H9 (cell line): ENCODE measurements at regions not wholly inside any gene's neighbourhood (a gene's known extent, or its start where the extent isn't known, plus 50 kb on each side); places are given as distances from the start of the nearest gene placed in this dataset.
A peak's percentile ranks its signal among the peaks of the same experiment; 100 is the strongest.

Source experiments
- DNase-seq: peaks from one replicate; pipeline ENCODE4 v3.0.0-alpha.2; 2017
- H2AFZ ChIP-seq: one replicate; pipeline ENCODE4 v1.6.1; 2013; ENCODE audit warnings: mild to moderate bottlenecking, low read length, control low read depth, moderate library complexity
- H2AK5ac ChIP-seq: 2 replicates; pipeline ENCODE4 v1.6.1; 2013; ENCODE audit warnings: low read length, control low read depth, mixed read lengths; ENCODE audit not compliant: insufficient read length
- H2BK120ac ChIP-seq: one replicate; pipeline ENCODE4 v1.6.1; 2013; ENCODE audit warnings: low read depth, mild to moderate bottlenecking, low read length, control low read depth, inconsistent platforms; ENCODE audit not compliant: poor library complexity, severe bottlenecking
- H2BK12ac ChIP-seq: 2 replicates; pipeline ENCODE4 v1.6.1; 2013; ENCODE audit warnings: low read length, control low read depth, mixed read lengths, low read depth; ENCODE audit not compliant: insufficient read length
- H2BK15ac ChIP-seq: 2 replicates; pipeline ENCODE4 v1.6.1; 2013; ENCODE audit warnings: low read depth, low read length, control low read depth
- H2BK20ac ChIP-seq: one replicate; pipeline ENCODE4 v1.6.1; 2013; ENCODE audit warnings: low read depth, mild to moderate bottlenecking, low read length, control low read depth, inconsistent platforms; ENCODE audit not compliant: poor library complexity, severe bottlenecking
- H2BK5ac ChIP-seq: 2 replicates; pipeline ENCODE4 v1.6.1; 2013; ENCODE audit warnings: low read length, control low read depth, mixed read lengths; ENCODE audit not compliant: insufficient read length
- H3K14ac ChIP-seq: 2 replicates; pipeline ENCODE4 v1.6.1; 2013; ENCODE audit warnings: low read length, control low read depth; ENCODE audit not compliant: insufficient read depth
- H3K18ac ChIP-seq: 2 replicates; pipeline ENCODE4 v1.6.1; 2013; ENCODE audit warnings: low read depth, mild to moderate bottlenecking, mixed read lengths, low read length, control low read depth; ENCODE audit not compliant: insufficient read length
- H3K23ac ChIP-seq: 2 replicates; pipeline ENCODE4 v1.6.1; 2013; ENCODE audit warnings: low read length, control low read depth, mixed read lengths, low read depth; ENCODE audit not compliant: insufficient read length
- H3K23me2 ChIP-seq: 2 replicates; pipeline ENCODE4 v1.6.1; 2013; ENCODE audit warnings: low read depth, mild to moderate bottlenecking, mixed read lengths, low read length, control low read depth; ENCODE audit not compliant: insufficient read length, poor library complexity, severe bottlenecking
- H3K27ac ChIP-seq: 2 replicates; pipeline ENCODE4 v1.5.1; 2013; ENCODE audit warnings: low read length, control low read depth, mixed read lengths, low read depth; ENCODE audit not compliant: insufficient read length
- H3K27me3 ChIP-seq: 2 replicates; pipeline ENCODE4 v1.6.1; 2013; ENCODE audit warnings: low read length, control low read depth, inconsistent platforms; ENCODE audit not compliant: insufficient read depth
- H3K4ac ChIP-seq: 2 replicates; pipeline ENCODE4 v1.6.1; 2013; ENCODE audit warnings: low read depth, mild to moderate bottlenecking, control low read depth, inconsistent platforms, low read length, moderate library complexity
- H3K4me1 ChIP-seq: 2 replicates; pipeline ENCODE4 v1.6.1; 2013; ENCODE audit warnings: low read length, control low read depth, inconsistent platforms; ENCODE audit not compliant: insufficient read depth
- H3K4me2 ChIP-seq: 2 replicates; pipeline ENCODE4 v1.6.1; 2013; ENCODE audit warnings: low read length, control low read depth, mixed read lengths; ENCODE audit not compliant: insufficient read length, insufficient read depth
- H3K56ac ChIP-seq: 2 replicates; pipeline ENCODE4 v1.6.1; 2013; ENCODE audit warnings: low read depth, mild to moderate bottlenecking, mixed read lengths, low read length, control low read depth; ENCODE audit not compliant: insufficient read length
- H3K79me1 ChIP-seq: 2 replicates; pipeline ENCODE4 v1.6.1; 2013; ENCODE audit warnings: low read depth, mild to moderate bottlenecking, moderate library complexity, low read length, control low read depth, inconsistent platforms; ENCODE audit not compliant: insufficient read depth, poor library complexity, severe bottlenecking
- H3K79me2 ChIP-seq: 2 replicates; pipeline ENCODE4 v1.6.1; 2013; ENCODE audit warnings: low read length, control low read depth, inconsistent platforms; ENCODE audit not compliant: insufficient read depth
- H3K9ac ChIP-seq: 2 replicates; pipeline ENCODE4 v1.6.1; 2013; ENCODE audit warnings: low read length, control low read depth, mixed read lengths; ENCODE audit not compliant: insufficient read length; ENCODE audit errors: extremely low read depth
- H3K9me3 ChIP-seq: one replicate; pipeline ENCODE4 v1.6.1; 2013; ENCODE audit warnings: low read depth, low read length, inconsistent platforms; ENCODE audit not compliant: control insufficient read depth
- H3T11ph ChIP-seq: one replicate; pipeline ENCODE4 v1.6.1; 2013; ENCODE audit warnings: mild to moderate bottlenecking, low read length, control low read depth, inconsistent platforms
- H4K20me1 ChIP-seq: one replicate; pipeline ENCODE4 v1.6.1; 2013; ENCODE audit not compliant: control insufficient read depth, insufficient read length, insufficient read depth
- H4K5ac ChIP-seq: 2 replicates; pipeline ENCODE4 v1.6.1; 2013; ENCODE audit warnings: low read depth, mild to moderate bottlenecking, mixed read lengths, low read length, control low read depth; ENCODE audit not compliant: insufficient read length
- H4K8ac ChIP-seq: replicated peaks from 2 replicates; pipeline ENCODE4 v1.6.1; 2013; ENCODE audit warnings: low read length, control low read depth, mixed read lengths, low read depth; ENCODE audit not compliant: insufficient read length
- H4K91ac ChIP-seq: 2 replicates; pipeline ENCODE4 v1.6.1; 2013; ENCODE audit warnings: low read depth, mild to moderate bottlenecking, moderate library complexity, mixed read lengths, low read length, control low read depth; ENCODE audit not compliant: insufficient read length
- H3K27ac Mint-ChIP-seq, 3 experiments: 2 replicates in 2 of 3; 3 replicates in 1 of 3; pipeline ENCODE4 v1.8.0; 2020 to 2021; ENCODE audit warnings: mixed read lengths in 3 of 3, mild to moderate bottlenecking in 1 of 3, moderate library complexity in 1 of 3
- H3K27me3 Mint-ChIP-seq: 2 replicates; pipeline ENCODE4 v1.8.0; 2021; ENCODE audit warnings: low read depth, mild to moderate bottlenecking, moderate library complexity, mixed read lengths
- H3K36me3 Mint-ChIP-seq, 3 experiments: 2 replicates in 2 of 3; 3 replicates in 1 of 3; pipeline ENCODE4 v1.8.0; 2020 to 2021; ENCODE audit warnings: low read depth in 3 of 3, mixed read lengths in 3 of 3; ENCODE audit not compliant: insufficient read depth in 1 of 3
- H3K4me1 Mint-ChIP-seq, 2 experiments: 2 replicates each; pipeline ENCODE4 v1.8.0; 2020; ENCODE audit warnings: mixed read lengths in 2 of 2
- H3K4me3 Mint-ChIP-seq, 2 experiments: 2 replicates in 1 of 2; 3 replicates in 1 of 2; pipeline ENCODE4 v1.8.0; 2020 to 2021; ENCODE audit warnings: mild to moderate bottlenecking in 2 of 2, mixed read lengths in 2 of 2, moderate library complexity in 1 of 2
- H3K9me3 Mint-ChIP-seq, 2 experiments: 2 replicates in 1 of 2; 3 replicates in 1 of 2; pipeline ENCODE4 v1.8.0; 2020; ENCODE audit warnings: mild to moderate bottlenecking in 2 of 2, mixed read lengths in 2 of 2, moderate library complexity in 1 of 2
- WGBS: extraction: QIAGEN DNeasy Blood & Tissue Kit; methylation state at CpG from one replicate; pipeline ENCODE4 v1.1.7; 2013; ENCODE audit warnings: missing lambda C conversion rate, low lambda C conversion rate, mixed read lengths; ENCODE audit not compliant: insufficient read length; ENCODE audit errors: extremely low coverage; 5-methylcytosine and 5-hydroxymethylcytosine counted together
- TF ChIP-seq, protein P1 (sequence below): fragments of 200-600 bp; sonication (generic); conservative IDR thresholded peaks from 3 replicates; pipeline ENCODE4 v1.8.0; 2021; ENCODE audit warnings: antibody characterized with exemption, mild to moderate bottlenecking

DNA sequence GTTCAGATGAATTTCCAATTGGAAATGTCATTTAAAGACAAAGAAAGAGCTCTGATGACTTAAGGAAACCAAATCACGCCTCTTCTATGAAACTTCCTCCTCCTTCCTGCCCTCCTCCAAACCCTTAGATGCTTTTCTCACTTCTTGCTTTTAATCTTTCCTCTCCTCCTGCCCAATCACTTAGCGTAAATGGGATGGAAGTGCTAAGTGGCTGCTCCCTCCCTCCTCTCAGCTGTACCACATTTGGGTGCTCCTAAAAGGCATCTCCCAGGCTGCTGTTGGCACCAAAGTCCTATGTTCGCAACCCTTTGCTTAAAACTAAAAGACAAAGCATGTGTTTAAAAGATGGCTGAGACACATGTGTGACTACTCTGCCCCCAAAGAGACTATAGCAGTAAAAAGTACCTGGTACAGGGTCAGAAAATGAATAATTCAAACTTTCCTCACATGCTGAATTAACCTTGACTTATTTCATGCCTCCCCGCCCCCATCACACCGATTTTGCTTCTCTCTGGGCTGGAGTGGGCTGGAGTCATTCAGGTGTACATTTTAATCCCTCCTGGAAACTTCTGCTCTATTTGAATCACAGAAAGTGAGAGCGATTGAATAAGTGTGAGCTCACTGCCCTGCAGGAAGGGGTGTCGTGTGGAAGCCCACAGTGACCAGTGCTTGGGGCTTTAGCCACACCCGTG lies 59.2 kb upstream of the KLF7 start:
- TF ChIP-seq, protein P1, sequence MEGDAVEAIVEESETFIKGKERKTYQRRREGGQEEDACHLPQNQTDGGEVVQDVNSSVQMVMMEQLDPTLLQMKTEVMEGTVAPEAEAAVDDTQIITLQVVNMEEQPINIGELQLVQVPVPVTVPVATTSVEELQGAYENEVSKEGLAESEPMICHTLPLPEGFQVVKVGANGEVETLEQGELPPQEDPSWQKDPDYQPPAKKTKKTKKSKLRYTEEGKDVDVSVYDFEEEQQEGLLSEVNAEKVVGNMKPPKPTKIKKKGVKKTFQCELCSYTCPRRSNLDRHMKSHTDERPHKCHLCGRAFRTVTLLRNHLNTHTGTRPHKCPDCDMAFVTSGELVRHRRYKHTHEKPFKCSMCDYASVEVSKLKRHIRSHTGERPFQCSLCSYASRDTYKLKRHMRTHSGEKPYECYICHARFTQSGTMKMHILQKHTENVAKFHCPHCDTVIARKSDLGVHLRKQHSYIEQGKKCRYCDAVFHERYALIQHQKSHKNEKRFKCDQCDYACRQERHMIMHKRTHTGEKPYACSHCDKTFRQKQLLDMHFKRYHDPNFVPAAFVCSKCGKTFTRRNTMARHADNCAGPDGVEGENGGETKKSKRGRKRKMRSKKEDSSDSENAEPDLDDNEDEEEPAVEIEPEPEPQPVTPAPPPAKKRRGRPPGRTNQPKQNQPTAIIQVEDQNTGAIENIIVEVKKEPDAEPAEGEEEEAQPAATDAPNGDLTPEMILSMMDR = no peak
- Histone ChIP-seq H3K18ac (no peak overlapping the region), H2AFZ (no peak overlapping the region), H3K79me1 (no peaks in the 10 kb centered on the region), H3K23me2 (peaks cover 3% of the 10 kb centered on the region), H3T11ph (no peak overlapping the region), H3K79me2 (no peaks in the 10 kb centered on the region), H2BK120ac (no peak overlapping the region), H3K4me2 (no peak overlapping the region), H2BK15ac (no peak overlapping the region), H3K4me1 (peaks cover 21% of the 10 kb centered on the region), H3K4ac (no peak overlapping the region), H3K9ac (no peak overlapping the region), H4K5ac (no peak overlapping the region), H4K20me1 (no peaks in the 10 kb centered on the region), H3K14ac (no peak overlapping the region), H3K23ac (no peak overlapping the region), H3K56ac (no peak overlapping the region), H3K27ac (no peak overlapping the region), H3K9me3 (no peaks in the 10 kb centered on the region), H3K27me3 (no peaks in the 10 kb centered on the region), H4K91ac (no peak overlapping the region), H4K8ac (no peak overlapping the region), H2BK20ac (no peak overlapping the region), H2AK5ac (no peak overlapping the region), H2BK12ac (no peak overlapping the region), H2BK5ac (no peak overlapping the region)
- Mint-ChIP-seq H3K27ac (peak overlapping the region; percentile 38 to 79 (median 44); a peak in 2 of 7 replicates), H3K4me3 (peak overlapping the region in 1 of 2 experiments; percentile 9; a peak in 2 of 5 replicates), H3K9me3 (no peaks in the 10 kb centered on the region), H3K4me1 (peaks cover 64 to 71% of the 10 kb centered on the region in 2 experiments), H3K27me3 (peaks cover 11% of the 10 kb centered on the region), H3K36me3 (no peaks in the 10 kb centered on the region; a peak in 2 of 7 replicates)
- DNase-seq = no peak
- WGBS = no CpG with 5 or more reads among the region's 8 CpGs
